DMS79 treated with DMSO at 0.1 percent for 48 hours (cell line): ENCODE measurements at regions not wholly inside any gene's neighbourhood (a gene's known extent, or its start where the extent isn't known, plus 50 kb on each side); places are given as distances from the start of the nearest gene placed in this dataset.

Source experiments
- DNase-seq: peaks from one replicate; lab custom pipeline; 2025; lab: John Stamatoyannopoulos, UW

DNA sequence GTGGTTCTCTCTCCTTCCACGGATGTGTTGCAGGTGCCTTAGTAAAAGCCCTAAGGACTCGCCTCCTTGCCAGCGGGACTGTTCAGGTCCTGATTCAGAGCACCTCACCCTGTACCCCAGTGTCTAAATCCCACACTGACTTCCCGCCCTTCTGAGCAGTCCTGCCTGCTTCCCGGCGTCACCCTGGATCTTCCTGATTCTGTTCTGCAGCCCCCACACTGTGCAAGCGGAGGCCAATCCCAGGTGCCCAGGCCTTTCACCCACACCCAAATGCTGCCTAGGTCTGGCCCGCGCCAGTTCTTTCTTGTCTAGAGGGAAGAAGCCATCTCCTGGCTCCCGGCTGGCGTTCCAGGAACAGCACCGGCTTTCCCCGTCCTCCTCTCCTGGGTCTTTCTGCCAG, 95.9 kb upstream of the GALNT2 start:
- DNase-seq, result no peak

DNA sequence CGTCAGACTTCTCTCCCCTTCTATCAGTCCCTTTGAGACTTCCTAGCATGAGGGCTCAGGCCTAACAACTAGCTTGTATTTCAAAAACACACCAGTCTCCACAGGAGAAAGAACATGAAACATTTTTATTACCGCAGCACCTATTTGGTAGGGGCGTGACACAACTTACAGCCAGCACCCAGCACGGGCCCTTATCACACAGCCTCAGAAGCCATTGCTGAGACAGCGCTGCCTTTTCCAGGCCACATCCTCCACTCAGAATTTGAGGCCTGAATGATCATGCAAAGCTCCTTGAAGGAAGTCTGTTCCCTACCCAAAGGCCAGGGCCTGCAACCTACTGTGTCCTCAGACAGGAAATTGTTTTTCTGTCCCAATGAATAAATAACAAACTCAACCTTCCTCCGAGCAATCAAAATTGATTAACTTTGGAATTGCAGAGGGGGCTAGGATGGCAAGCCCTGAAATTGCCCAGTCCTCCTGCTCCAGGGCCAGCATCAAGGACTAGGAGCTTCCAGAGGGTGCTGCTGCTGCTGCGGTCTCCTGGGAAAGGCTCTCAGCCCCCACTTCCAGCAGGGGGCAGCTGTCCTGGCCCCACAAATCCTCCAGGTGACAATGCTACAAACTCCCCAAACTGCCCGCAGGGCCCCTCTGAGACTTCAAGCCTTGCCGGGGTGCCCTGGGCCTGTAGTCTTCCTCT, 94.3 kb upstream of the GALNT2 start:
- no peak for DNase-seq

DNA sequence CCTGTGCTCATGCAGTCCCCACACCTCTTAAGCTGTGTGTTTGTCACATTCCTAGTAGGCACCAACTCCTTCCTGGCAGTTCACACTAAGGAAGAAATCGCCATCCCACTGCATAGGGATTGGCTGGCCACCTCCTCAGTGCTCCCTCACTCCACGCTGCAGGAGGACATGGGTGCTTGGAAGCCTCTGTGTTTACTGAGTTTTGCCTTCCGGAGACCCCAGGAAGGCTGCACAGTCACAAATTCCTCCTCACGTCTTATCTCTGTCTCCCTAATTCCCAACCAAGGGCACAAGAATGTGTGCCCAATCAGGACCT, 93.8 kb upstream of the GALNT2 start:
- no peak for DNase-seq

DNA sequence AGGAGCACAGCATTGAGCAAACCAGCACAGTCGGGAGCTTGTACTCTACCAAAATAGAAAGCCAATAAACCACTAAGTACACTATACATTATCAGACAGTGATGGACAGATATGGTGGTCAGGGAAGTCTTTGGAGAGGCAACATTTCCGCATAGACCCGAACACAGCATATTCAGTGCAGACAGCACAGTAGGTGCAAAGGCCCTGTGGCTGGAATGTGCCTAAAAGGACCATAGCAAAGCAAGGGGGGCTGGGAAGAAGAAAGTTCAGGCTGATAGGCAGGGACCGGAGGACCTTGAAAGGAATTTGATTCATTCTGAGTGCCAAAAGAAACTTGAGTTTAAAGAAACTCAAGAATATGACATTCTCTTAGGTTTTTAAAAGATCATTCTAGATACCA, 92.0 kb upstream of the GALNT2 start:
- no peak for DNase-seq

DNA sequence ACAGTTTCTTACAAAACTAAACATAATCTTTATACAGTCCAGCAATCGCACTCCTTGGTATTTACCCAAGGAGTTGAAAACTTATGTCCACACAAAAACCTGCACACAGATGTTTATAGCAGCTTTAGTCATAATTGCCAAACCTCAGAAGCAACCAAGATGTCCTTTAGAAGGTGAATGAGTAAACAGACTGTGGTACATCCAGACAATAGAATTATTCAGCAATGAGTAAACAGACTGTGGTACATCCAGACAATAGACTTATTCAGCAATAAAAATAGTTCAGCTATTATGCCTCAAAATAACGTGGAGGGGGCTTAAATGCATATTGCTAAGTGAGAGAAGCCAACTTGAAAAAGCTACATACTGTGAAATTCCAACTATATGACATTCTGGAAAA, 87.0 kb upstream of the GALNT2 start:
- DNase-seq, result no peak

DNA sequence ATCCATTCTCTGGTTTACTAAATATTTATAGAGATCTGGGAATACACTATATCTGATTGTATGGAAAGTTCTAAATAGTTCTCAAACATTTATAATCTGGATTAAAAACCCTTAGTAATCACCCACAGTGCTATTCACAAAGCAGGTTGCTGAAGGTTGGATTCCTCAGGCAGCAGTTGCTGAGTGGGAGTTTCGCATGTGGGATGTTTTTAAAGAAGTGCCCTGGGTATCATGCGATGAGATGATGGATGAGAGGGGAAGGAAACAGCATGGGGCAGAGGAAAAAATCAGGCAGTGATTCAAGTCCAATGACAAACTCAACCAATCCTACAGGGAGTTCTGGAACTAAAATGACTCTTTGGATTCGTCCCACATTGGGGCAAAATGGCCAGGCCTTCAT, 85.3 kb upstream of the GALNT2 start:
- DNase-seq, result no peak

DNA sequence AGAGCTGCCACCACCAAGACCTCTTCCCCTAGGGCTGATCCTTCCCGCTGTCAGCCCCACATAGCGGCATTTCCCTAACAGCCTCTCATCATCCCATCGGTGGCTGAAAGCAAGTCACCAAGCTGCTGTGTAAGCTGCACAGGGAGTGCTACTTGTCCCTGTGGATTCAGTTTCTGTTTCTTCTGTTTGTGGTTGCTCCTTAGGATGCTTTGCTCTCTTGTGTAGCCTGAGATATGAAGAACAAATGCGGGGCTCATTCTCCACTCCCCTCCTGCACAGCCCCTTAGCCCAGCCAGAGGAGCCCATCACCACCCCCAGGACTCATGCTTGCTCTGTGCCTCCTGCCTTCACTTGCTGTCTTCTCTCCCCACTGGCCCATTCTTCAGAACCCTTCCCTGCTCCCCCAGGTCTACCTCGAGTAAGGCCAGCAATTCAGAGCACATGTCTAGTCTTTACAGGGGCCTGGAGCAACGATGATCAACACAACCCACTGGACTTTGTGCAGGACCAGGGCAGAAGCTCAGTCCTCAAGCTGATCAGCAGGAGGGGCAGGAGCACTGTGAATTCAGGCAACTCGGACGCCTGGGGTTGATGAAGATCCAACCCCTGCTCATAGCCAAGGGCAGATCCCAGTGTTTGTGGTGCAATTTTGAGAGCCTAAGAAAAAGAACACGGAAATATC, 82.6 kb upstream of the GALNT2 start:
- DNase-seq, result no peak

DNA sequence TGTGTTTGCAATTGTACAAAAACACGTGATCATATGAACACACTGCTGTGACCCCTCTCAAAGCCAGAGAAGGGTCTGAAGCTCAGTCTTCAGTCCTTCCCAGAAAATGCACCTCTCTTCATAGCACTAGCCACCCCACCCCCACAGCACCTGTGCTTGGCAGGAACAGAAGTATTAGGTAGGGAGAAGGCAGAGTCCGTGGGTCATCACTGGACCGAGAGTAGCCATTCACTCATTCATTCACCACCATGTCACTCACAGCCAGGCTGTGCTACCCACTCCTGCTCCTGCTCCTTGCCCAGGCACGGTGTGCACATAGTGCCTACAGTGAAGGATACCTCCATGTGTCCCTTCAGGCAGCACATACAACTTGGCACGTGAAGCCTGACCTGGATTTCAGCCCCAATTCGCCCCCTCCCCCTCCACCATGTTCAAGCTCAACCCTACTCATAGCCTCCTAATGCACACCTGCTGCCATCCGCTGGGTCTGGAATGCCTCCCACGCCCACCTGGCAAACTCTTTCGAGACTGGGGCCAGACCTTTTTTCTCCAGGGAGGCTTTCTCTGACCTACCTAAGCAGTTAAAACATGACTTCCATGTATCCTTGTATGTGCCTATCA, 81.9 kb upstream of the GALNT2 start:
- DNase-seq, result no peak

DNA sequence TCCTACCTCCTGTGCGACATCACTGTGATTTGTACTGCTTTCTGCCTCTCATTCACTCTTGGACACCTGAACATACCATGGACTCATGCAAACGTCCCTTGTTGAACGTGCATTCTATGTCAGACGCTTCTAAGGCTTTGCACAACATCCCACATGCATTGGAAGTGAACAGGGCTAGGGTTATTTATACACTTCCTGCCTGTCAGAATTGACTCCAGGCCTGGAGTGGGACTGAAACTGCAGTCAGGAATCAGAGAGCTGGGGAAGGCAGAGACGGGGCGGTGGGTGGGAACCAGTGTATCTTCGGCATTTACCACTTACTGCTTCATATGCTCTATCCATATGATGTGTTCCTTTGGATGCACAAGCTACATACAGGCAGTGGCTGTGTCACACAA, 81.4 kb upstream of the GALNT2 start:
- no peak for DNase-seq

DNA sequence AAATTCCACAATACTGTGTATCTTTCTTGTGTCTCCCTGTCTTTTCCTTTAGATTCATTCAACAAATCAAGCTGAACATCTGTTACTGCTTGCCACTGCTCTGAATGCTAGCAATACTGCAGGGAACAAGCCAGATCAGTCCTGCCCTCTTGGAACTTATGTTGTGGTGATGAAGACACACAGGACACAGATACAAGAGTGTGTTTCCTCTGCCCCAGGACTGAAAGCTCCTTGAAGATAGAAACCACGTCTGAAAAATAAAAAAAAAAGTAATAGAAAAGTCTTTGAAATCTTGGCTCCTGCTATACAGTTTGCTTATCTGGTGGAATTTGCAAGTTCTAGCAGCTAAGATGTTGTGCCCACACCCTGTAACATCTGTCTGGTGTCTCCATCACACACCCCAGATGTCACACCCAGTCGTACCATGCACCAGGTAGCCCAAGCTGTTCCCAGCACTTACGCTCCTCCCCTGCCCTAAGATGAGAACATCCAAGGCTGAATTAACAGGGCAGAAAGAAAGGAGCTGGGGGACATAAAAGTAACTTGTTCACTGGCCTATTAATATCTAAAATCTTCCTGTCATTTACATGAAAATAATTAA, 80.2 kb upstream of the GALNT2 start:
- DNase-seq, result no peak

DNA sequence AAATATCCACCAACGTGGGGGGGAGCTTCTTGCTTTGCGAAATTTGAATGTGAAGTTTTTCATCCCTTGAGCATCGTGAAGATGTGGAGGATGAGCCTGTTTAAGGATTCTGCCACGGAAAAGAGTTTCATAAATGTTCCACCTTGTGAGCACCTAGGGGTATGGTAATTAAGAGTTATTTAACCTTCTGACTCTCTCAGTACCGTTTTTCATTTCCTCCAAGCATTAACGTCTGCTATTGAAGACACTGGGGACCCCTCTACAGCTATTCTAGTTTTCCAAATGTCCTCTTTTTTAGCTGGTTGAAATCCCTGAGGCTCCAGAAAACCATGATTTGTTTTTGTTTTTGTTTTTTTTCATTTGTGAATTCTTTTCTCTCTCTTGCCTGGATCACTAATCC, 79.1 kb upstream of the GALNT2 start:
- no peak for DNase-seq

DNA sequence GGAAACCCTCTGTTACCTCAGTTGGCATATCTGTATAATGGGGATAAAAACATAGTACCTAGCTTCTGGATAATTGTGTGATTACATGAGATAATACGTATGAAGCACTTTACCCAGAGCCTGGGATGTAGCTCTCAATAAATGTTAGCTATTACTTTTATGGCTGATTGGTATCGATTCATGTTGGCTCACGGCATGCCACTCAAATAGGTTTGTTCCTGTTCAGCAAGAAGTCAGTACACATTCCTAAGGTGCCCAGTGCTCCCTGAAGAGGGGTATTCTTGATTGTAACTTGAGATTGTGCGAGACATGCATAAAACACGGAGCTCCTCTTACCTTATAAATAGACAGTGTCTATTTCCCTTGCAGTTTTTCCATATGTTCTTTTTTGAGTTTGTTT, 78.5 kb upstream of the GALNT2 start:
- no peak for DNase-seq

DNA sequence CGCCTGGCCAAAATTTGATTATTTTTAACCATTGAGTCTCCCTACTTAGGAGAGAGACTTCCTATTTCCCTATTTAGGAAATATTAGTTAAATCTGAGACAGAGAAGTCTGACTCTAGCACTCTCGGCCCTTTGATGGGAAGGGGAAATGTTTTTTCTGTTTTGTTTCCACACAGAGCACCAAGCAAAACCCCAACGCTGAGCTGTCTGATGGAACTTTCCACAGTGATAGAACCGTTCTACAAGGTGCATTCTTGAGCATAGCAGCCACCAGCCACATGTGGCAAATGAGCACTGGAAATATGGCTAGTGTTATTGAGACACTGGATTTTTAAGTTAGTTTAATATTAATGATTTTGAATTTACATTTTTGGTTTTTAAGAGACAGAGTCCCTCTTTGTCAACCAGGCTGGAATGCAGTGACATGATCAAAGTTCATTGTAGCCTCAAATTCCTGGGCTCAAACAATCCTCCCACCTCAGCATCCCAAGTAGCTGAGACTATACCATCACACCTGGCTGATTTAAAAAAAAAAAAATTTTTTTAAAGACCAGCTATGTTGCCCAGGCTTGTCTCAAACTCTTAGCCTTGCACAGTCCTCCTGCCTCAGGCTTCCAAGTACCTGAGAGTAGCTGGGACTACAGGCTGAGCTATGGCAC, 77.3 kb upstream of the GALNT2 start:
- DNase-seq, result no peak

DNA sequence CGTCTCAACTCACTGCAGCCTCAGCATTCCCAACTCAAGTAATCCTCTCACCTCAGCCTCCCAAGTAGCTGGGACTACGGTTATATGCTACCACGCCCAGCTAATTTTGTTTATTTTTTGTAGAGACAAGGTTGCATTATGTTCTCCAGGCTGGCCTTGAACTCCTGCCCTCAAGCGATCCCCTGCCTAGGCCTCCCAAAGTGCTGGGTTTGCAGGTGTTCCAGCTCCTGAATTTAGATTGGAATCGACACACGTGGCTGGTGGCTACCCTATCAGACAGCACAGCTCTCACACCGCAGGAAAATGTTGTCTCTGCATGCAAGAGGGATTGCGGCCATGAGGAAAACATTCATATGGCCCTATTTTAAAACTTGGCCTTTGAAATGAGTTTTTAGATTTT, 76.7 kb upstream of the GALNT2 start:
- no peak for DNase-seq

DNA sequence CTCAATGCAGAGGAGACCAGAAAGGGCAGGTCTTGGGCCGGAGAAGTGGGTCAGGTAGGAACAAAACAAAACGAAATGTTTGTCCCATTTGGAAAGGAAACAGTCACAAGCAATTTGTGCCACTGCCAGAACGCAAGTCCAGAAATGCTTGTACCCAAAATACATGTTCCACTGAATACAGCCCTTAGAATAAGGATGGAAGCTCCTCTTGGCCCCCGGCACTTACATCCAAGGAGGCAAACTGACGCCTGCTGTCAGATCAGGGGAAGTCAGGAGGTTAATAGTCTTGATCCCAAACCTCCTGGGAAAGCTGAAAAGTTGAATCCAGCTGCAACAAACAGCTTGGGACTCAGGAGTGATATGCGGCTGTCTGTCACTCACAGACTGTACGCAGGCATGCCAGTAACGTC, 75.9 kb upstream of the GALNT2 start:
- no peak for DNase-seq

DNA sequence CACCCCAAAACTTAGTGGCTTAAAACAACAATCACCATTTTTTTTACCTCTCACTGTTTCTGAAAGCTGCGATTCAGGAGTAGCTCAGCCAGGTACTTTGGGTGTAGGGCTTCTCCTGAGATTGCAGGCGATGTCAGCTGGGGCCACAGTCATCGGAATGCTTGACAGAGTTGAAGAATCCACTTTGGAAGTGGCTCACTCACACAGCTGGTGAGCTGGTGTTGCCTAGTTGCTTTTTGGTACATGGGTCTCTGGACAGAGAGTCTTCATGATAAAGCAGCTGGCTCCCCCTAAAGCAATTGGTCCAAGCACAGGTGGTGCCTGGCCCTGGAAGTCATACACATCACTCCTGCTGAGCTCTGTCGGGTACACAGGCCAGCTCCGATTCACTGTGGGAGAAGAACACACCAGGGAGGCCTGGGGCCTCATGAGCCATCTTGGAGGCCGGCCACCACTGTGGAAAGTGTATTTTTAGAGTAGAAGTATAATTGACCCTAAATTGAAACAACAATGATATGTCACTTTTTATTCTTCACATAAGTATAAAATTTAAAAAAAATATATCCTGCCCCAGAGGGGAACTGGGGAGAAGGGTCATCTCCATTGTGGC, 75.2 kb upstream of the GALNT2 start:
- DNase-seq, result no peak

DNA sequence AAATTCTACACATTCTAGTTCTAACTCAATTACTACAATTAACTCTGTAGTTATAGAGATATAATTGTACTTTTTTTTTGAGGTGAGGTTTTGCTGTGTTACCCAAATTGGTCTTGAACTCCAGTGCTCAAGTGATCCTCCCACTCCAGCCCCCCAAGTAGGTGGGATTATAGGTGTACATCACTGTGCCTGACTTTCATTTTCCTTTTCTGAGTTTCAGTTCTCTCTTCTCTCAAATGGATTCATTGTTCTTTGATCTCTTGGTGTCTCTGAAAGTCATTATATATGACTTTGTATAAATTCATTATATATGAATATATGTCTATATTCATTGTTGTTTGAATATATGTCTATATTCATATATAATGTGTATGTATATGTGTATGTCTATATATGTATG, 74.0 kb upstream of the GALNT2 start:
- no peak for DNase-seq

DNA sequence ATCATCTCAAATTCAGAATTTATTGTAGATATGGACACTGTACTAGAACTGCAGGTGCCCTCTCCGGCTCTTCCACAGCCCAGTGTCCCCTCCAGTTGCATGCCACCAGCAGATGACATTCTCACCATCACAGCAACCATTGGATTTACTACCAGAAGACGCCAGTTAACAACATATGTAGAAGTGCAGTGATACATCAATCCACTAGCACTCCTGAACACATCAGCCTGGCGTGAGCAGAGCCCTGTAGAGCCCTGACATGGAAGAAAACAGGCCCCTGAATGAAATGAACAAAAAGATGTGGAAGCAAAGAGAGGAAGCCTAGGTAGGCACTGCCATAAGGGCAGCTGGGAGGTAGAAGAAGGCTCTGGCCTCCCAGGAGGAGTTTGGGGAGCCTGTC, 73.1 kb upstream of the GALNT2 start:
- no peak for DNase-seq

DNA sequence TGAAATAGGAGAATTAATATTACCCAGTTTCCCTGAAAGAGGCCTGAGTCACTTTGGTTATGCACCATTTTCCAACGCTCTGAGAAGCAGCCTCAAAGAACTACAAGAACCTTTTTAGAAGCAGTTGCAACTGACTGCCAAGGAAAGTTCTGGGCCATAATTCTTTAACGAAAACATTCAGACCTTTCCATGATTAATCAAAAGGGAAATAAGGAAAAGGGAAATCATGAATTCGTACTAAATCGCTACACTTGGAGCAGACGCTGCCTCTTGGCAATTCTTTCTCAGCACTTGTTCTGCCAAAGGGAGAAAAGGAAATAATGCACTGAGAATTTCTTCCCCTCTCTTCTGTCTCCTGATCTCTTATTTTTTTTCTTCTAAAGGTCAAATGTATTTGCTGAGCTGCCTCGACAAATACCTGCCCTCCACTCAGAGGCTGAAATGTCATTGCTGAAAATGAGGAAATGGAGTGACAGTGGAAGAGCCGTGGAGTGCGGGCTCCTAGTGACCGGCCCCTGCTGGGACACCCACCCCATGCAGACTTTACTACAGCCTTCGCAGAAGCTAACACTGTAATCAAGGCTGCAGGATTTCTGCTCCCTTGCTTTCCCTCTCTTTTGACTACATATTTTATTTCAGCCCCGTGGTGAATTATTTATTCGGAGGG, 67.9 kb upstream of the GALNT2 start:
- DNase-seq, result no peak

DNA sequence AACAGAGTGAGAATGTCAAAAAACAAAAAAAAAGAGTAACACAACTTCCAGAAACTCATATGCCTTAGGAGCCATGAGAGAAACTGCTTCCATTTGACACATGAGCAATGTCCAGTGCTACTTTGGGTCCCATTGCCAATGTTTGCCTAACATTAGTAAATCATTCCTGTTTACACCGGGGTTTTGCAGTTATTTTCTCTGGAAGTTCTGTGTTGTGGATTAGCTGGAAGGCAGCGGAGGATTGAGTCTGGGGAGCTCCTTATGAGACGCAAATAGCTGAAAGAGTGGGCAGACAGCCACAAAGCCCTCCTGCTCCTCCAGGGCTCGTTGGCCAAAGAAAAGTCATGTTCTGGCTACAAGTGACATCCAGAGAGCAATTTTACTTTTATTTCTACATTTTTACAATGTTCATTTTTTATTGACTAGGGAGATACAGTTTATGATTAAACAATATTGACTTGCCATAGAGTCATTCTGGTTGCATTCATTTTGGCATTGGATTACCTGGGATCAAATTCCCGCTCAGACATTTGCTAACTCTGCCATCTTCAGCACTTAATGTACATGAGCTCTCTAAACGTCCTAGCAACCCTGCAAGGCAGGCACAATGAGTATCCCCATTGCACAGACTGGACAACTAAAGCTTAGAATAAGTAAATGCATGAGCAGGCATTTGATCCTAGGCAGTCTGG, 66.4 kb upstream of the GALNT2 start:
- no peak for DNase-seq

DNA sequence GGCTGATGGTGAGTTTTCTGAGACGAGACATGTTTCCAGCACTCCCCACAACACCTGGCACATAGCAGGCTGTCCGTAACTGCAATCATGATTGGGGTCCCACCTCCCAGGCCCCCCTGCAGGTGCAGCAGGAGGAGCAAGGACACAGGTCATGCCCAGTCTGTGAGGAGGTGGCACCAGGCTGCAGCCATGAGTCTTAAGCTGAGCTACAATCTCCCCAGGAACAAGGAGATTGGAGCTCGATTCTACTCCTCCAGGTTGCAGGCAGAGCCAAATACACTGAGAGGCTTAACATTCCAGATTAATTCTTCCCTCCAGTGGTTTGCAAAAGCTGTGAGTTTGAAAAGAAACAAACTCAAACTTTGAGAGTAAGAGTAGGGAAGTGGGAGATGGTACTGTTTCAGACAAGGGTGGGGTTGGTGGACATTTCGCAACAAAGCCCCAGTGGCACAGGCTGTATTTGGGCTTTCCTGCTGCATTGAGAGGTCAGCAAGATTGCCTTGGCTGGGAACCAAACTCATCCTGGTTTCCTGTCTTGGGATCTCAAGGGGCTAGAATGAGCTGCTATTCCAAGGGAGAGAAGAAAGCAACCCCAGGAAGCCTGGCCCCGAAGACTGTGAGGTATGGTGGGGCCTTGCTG, 64.8 kb upstream of the GALNT2 start:
- no peak for DNase-seq
